Psoas muscle (tissue), 7 donors: ENCODE measurements at regions not wholly inside any gene's neighbourhood (a gene's known extent, or its start where the extent isn't known, plus 50 kb on each side); places are given as distances from the start of the nearest gene placed in this dataset.

Experiments
- ATAC-seq, 4 donors: fragments of 200-7000 bp; cut with Tn5 transposase; one replicate each; pipeline ENCODE4 v1.9.1; 2020; ENCODE audit warnings: moderate library complexity in 3 of 4, mild to moderate bottlenecking in 2 of 4
- DNase-seq, 2 donors: peaks; one replicate each; pipeline ENCODE4 v3.0.0-alpha.2; 2020
- H3K27ac ChIP-seq: fragments of 200-600 bp; one replicate; pipeline ENCODE4 v1.8.0; 2022
- H3K27me3 ChIP-seq, 3 donors: fragments of 200-600 bp in 1 of 3; one replicate each; pipeline versions ENCODE4 v1.6.1 to v1.8.0; 2013 to 2022; ENCODE audit warnings: low read length in 2 of 3, mild to moderate bottlenecking in 2 of 3, moderate library complexity in 1 of 3; ENCODE audit not compliant: insufficient read depth in 3 of 3
- H3K36me3 ChIP-seq, 2 donors: fragments of 200-600 bp in 1 of 2; one replicate each; pipeline versions ENCODE4 v1.6.1 to v1.8.0; 2013 to 2022; ENCODE audit warnings: low read depth in 1 of 2, mild to moderate bottlenecking in 1 of 2, moderate library complexity in 1 of 2; ENCODE audit not compliant: insufficient read depth in 1 of 2
- H3K4me1 ChIP-seq: fragments of 200-600 bp; one replicate; pipeline ENCODE4 v1.8.0; 2022
- H3K4me3 ChIP-seq: fragments of 200-600 bp; one replicate; pipeline ENCODE4 v1.8.0; 2022; ENCODE audit warnings: mild to moderate bottlenecking
- H3K9me3 ChIP-seq: fragments of 200-600 bp; one replicate; pipeline ENCODE4 v1.8.0; 2022
- CTCF ChIP-seq: fragments of 200-600 bp; IDR thresholded peaks from one replicate; pipeline ENCODE4 v1.8.0; 2022; ENCODE audit warnings: antibody characterized with exemption
- whole genome bisulfite sequencing, 3 donors: extraction: QIAGEN DNeasy Blood & Tissue Kit; methylation state at CpG; one replicate each; pipeline versions ENCODE4 v1.1.6 to v1.1.7; 2013; 5-methylcytosine and 5-hydroxymethylcytosine counted together
- intact Hi-C, 2 donors: fragments of 100-400 bp; cut with DNase I; formaldehyde crosslinking; loops; one replicate each; pipeline versions ENCODE4 v1.11.0 to v1.14.2; 2022
- donor health status: healthy with polysubstance abuse.
- donor health status: DM: no; HTN: no; CAD: no; lungs with moderate emphysema.
- donor health status: Bipolar disorder and iron deficiency.
- donor health status: healthy.
- donor health status: DM: yes; HTN: yes; CAD: no.
- donor health status: DM: no; HTN: no; CAD: no.
- donor health status: DM: yes; HTN: yes; CAD: no.

- WGBS, 3 donors: 94 to 100% (median 99%) methylated on average over 1 of the region's 1 CpG
- Histone ChIP-seq H3K9me3 (no peaks in the 10 kb centered on the region), H3K27ac (no peak overlapping the region), H3K4me1 (no peaks in the 10 kb centered on the region), H3K27me3 (no peaks in the 10 kb centered on the region), H3K36me3 (no peaks in the 10 kb centered on the region), H3K4me3 (no peak overlapping the region)
- ATAC-seq (no peak), DNase-seq (no peak)
- no peak for TF ChIP-seq CTCF
- intact Hi-C loops: no loop called here
These were observed 473.8 kb upstream of the ZNF608 start for GRCh38 chr5:125220284-125220683.

GRCh38 chr5:125222597-125223240 lies 476.3 kb upstream of the ZNF608 start:
- no peak overlapping the region for H3K27ac ChIP-seq
- H3K4me1 ChIP-seq: no peaks in the 10 kb centered on the region
- no peak for TF ChIP-seq CTCF
- no peak overlapping the region for H3K4me3 ChIP-seq
- 62 to 77% (median 64%) methylated on average over 7 of the region's 7 CpGs for WGBS, 3 donors
- intact Hi-C loops: no loop called here
- no peaks in the 10 kb centered on the region for H3K27me3 ChIP-seq
- H3K36me3 ChIP-seq: no peaks in the 10 kb centered on the region
- ATAC-seq (no peak), DNase-seq (no peak)
- H3K9me3 ChIP-seq: no peaks in the 10 kb centered on the region

- WGBS, 3 donors: 29 to 49% (median 34%) methylated on average over 2 of the region's 2 CpGs
- intact Hi-C loops: no loop called here
- Histone ChIP-seq H3K4me3 (no peak overlapping the region), H3K4me1 (no peaks in the 10 kb centered on the region), H3K9me3 (no peaks in the 10 kb centered on the region), H3K36me3 (no peaks in the 10 kb centered on the region), H3K27me3 (no peaks in the 10 kb centered on the region), H3K27ac (no peak overlapping the region)
- no peak for TF ChIP-seq CTCF
- DNase-seq (peak in 1 of 2 donors; percentile 21), ATAC-seq (no peak)
These were observed 479.0 kb upstream of the ZNF608 start for GRCh38 chr5:125225424-125225823.

GRCh38 chr5:125226825-125227224 lies 480.4 kb upstream of the ZNF608 start:
- intact Hi-C loops: no loop called here
- no peaks in the 10 kb centered on the region for H3K9me3 ChIP-seq
- H3K27me3 ChIP-seq: no peaks in the 10 kb centered on the region
- ATAC-seq (no peak), DNase-seq (no peak)
- H3K4me3 ChIP-seq: no peak overlapping the region
- H3K36me3 ChIP-seq: no peaks in the 10 kb centered on the region
- no peaks in the 10 kb centered on the region for H3K4me1 ChIP-seq
- 91 to 94% (median 93%) methylated on average over 4 of the region's 4 CpGs for WGBS, 3 donors
- no peak for TF ChIP-seq CTCF
- H3K27ac ChIP-seq: no peak overlapping the region
